ENCODE measurements at regions not wholly inside any gene's neighbourhood (a gene's known extent, or its start where the extent isn't known, plus 50 kb on each side); places are given as distances from the start of the nearest gene placed in this dataset.

DNA sequence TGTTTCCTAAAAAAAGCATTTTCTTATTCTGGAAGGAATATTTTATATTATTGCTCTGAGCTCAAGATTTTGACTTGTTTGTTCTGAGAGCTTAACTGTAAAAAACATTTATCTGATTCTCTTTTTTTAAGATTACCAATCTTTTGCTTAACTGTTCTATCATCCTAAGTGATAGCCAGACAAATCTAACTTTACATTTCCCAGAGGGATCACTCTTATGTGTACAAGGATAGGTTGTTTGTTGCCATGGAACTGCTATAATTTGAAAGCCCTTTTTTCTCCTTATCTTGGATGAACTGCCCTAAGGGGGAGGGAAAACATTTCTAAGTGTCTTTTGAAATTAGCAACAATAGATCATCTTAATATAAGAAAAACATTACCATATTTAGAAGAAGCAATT lies 494.7 kb downstream of the TRAM1L1 start:
- H3K36me3 Mint-ChIP-seq = no peaks in the 10 kb centered on the region
- H3K9me3 Mint-ChIP-seq = no peaks in the 10 kb centered on the region
- no peak overlapping the region for H3K4me3 Mint-ChIP-seq
- H3K4me1 Mint-ChIP-seq = peaks cover 39% of the 10 kb centered on the region
- H3K27me3 Mint-ChIP-seq (ENCODE audit: low read depth) = no peaks in the 10 kb centered on the region
- DNase-seq (ENCODE audit: low spot score in 2 of 2, unreplicated experiment in 2 of 2) = no peak
- TF ChIP-seq, protein P1, sequence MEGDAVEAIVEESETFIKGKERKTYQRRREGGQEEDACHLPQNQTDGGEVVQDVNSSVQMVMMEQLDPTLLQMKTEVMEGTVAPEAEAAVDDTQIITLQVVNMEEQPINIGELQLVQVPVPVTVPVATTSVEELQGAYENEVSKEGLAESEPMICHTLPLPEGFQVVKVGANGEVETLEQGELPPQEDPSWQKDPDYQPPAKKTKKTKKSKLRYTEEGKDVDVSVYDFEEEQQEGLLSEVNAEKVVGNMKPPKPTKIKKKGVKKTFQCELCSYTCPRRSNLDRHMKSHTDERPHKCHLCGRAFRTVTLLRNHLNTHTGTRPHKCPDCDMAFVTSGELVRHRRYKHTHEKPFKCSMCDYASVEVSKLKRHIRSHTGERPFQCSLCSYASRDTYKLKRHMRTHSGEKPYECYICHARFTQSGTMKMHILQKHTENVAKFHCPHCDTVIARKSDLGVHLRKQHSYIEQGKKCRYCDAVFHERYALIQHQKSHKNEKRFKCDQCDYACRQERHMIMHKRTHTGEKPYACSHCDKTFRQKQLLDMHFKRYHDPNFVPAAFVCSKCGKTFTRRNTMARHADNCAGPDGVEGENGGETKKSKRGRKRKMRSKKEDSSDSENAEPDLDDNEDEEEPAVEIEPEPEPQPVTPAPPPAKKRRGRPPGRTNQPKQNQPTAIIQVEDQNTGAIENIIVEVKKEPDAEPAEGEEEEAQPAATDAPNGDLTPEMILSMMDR (IDR thresholded peaks at IDR 0.05; ENCODE audit: unreplicated experiment) = no peak
- H3K27ac Mint-ChIP-seq = peak overlapping the region; percentile 66

GRCh38 chr4:116588783-116589182 lies 496.6 kb downstream of the TRAM1L1 start:
- Mint-ChIP-seq H3K4me3 (no peak overlapping the region), H3K27ac (no peak overlapping the region), H3K9me3 (no peaks in the 10 kb centered on the region), H3K27me3 (ENCODE audit: low read depth) (no peaks in the 10 kb centered on the region), H3K4me1 (peaks cover 40% of the 10 kb centered on the region), H3K36me3 (no peaks in the 10 kb centered on the region)
- no peak for DNase-seq (ENCODE audit: low spot score in 2 of 2, unreplicated experiment in 2 of 2)
- TF ChIP-seq, protein P1 (IDR thresholded peaks at IDR 0.05; ENCODE audit: unreplicated experiment) = no peak

- Mint-ChIP-seq H3K4me3 (no peak overlapping the region), H3K9me3 (no peaks in the 10 kb centered on the region), H3K4me1 (peaks cover 18% of the 10 kb centered on the region), H3K27me3 (ENCODE audit: low read depth) (no peaks in the 10 kb centered on the region), H3K36me3 (no peaks in the 10 kb centered on the region), H3K27ac (peak overlapping the region; percentile 16)
- no peak for DNase-seq (ENCODE audit: low spot score in 2 of 2, unreplicated experiment in 2 of 2)
- TF ChIP-seq, protein P1 (IDR thresholded peaks at IDR 0.05; ENCODE audit: unreplicated experiment) = no peak
Observed at GRCh38 chr4:116585246-116585645, 500.1 kb downstream of the TRAM1L1 start.

DNA sequence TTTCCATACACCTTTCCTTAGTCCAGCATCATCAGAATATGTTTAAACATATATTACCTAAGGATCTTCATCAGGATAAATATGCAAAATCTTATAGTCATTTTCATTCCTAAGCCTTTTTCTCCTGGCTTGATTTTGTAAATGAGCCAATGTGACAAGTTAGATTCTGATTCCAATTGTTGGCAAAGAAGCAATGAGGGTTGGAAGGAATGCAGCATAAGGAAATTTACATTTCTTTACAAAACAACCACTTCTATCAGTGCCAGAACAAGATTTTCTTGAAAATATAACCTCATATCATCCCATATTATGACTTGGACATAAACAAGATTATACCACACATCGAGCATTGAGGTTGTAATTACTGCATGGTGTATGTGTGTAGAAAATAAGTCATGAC lies 508.1 kb downstream of the TRAM1L1 start:
- no peak for DNase-seq (ENCODE audit: low spot score in 2 of 2, unreplicated experiment in 2 of 2)
- Mint-ChIP-seq H3K9me3 (peaks cover 28% of the 10 kb centered on the region), H3K36me3 (peaks cover 2% of the 10 kb centered on the region), H3K4me3 (no peak overlapping the region), H3K4me1 (no peaks in the 10 kb centered on the region), H3K27me3 (ENCODE audit: low read depth) (peaks cover 4% of the 10 kb centered on the region), H3K27ac (no peak overlapping the region)
- TF ChIP-seq, protein P1 (IDR thresholded peaks at IDR 0.05; ENCODE audit: unreplicated experiment) = no peak

DNA sequence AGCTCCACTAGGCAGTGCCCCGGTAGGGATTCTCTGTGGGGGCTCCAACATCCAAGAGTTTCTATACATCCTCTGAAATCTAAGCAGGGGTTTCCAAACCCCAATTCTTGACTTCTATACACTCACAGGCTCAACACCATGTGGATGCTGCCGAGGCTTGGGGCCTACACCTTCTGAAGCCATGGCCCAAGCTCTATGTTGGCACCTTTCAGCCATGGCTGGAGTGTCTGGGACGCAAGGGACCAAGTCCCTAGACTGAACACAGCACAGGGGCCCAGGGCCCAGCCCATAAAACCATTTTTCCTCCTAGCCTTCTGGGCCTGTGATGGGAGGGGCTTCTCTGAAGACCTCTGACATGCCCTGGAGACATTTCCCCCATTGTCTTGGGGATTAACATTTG lies 511.8 kb downstream of the TRAM1L1 start:
- TF ChIP-seq, protein P1 (IDR thresholded peaks at IDR 0.05; ENCODE audit: unreplicated experiment) = no peak
- Mint-ChIP-seq H3K4me3 (no peak overlapping the region), H3K4me1 (no peaks in the 10 kb centered on the region), H3K36me3 (peaks cover 2% of the 10 kb centered on the region), H3K9me3 (peaks cover 46% of the 10 kb centered on the region), H3K27ac (no peak overlapping the region), H3K27me3 (ENCODE audit: low read depth) (peaks cover 4% of the 10 kb centered on the region)
- no peak for DNase-seq (ENCODE audit: low spot score in 2 of 2, unreplicated experiment in 2 of 2)

GRCh38 chr4:116561768-116562167 lies 523.6 kb downstream of the TRAM1L1 start:
- H3K4me3 Mint-ChIP-seq = no peak overlapping the region
- H3K9me3 Mint-ChIP-seq = peaks cover 35% of the 10 kb centered on the region
- peaks cover 4% of the 10 kb centered on the region for H3K36me3 Mint-ChIP-seq
- no peak overlapping the region for H3K27ac Mint-ChIP-seq
- H3K4me1 Mint-ChIP-seq = peaks cover 3% of the 10 kb centered on the region
- no peak for DNase-seq (ENCODE audit: low spot score in 2 of 2, unreplicated experiment in 2 of 2)
- TF ChIP-seq, protein P1 (IDR thresholded peaks at IDR 0.05; ENCODE audit: unreplicated experiment) = no peak
- no peaks in the 10 kb centered on the region for H3K27me3 Mint-ChIP-seq (ENCODE audit: low read depth)
